ENCODE measurements at regions not wholly inside any gene's neighbourhood (a gene's known extent, or its start where the extent isn't known, plus 50 kb on each side); places are given as distances from the start of the nearest gene placed in this dataset.
"Not testable (repeated sequence)": the region's sequence is repeated elsewhere in the genome, so short reads cannot be mapped to it uniquely, and the experiment has no call there.

- ATAC-seq (ENCODE audit: low read depth): no peak
- Mint-ChIP-seq H3K27ac (no peak overlapping the region), H3K36me3 (no peaks in the 10 kb centered on the region), H3K27me3 (no peaks in the 10 kb centered on the region), H3K9me3 (no peaks in the 10 kb centered on the region), H3K4me1 (no peaks in the 10 kb centered on the region), H3K4me3 (no peak overlapping the region)
- DNase-seq (ENCODE audit: low spot score in 2 of 2): no peak
Observed at GRCh38 chr2:220814441-220814840, 757.7 kb downstream of the EPHA4 start.

- no peak overlapping the region for H3K27ac Mint-ChIP-seq
- no peak for DNase-seq (ENCODE audit: low spot score in 2 of 2)
- H3K9me3 Mint-ChIP-seq: no peaks in the 10 kb centered on the region
- no peak overlapping the region for H3K4me3 Mint-ChIP-seq
- ATAC-seq (ENCODE audit: low read depth): no peak
- no peaks in the 10 kb centered on the region for H3K36me3 Mint-ChIP-seq
- H3K4me1 Mint-ChIP-seq: no peaks in the 10 kb centered on the region
- no peaks in the 10 kb centered on the region for H3K27me3 Mint-ChIP-seq
Observed at GRCh38 chr2:220815698-220816097, 756.4 kb downstream of the EPHA4 start.

GRCh38 chr2:220821683-220822082, 750.4 kb downstream of the EPHA4 start:
- DNase-seq (ENCODE audit: low spot score in 2 of 2): no peak
- no peak overlapping the region for H3K27ac Mint-ChIP-seq
- no peak for ATAC-seq (ENCODE audit: low read depth)
- H3K4me3 Mint-ChIP-seq: no peak overlapping the region
- H3K36me3 Mint-ChIP-seq: peaks cover 2% of the 10 kb centered on the region
- H3K27me3 Mint-ChIP-seq: peaks cover 2% of the 10 kb centered on the region
- peaks cover 2% of the 10 kb centered on the region for H3K4me1 Mint-ChIP-seq
- peaks cover 7% of the 10 kb centered on the region for H3K9me3 Mint-ChIP-seq

- not testable (repeated sequence) for H3K27me3 Mint-ChIP-seq; ATAC-seq (ENCODE audit: low read depth); H3K4me1 Mint-ChIP-seq; H3K4me3 Mint-ChIP-seq; H3K27ac Mint-ChIP-seq; DNase-seq (ENCODE audit: low spot score in 2 of 2); H3K36me3 Mint-ChIP-seq; H3K9me3 Mint-ChIP-seq
Observed at GRCh38 chr2:220823590-220823989, 748.5 kb downstream of the EPHA4 start.

- no peaks in the 10 kb centered on the region for H3K27me3 Mint-ChIP-seq
- H3K4me3 Mint-ChIP-seq: no peak overlapping the region
- no peaks in the 10 kb centered on the region for H3K36me3 Mint-ChIP-seq
- H3K9me3 Mint-ChIP-seq: peaks cover 1% of the 10 kb centered on the region
- DNase-seq (ENCODE audit: low spot score in 2 of 2) (no peak), ATAC-seq (ENCODE audit: low read depth) (no peak)
- no peak overlapping the region for H3K27ac Mint-ChIP-seq
- no peaks in the 10 kb centered on the region for H3K4me1 Mint-ChIP-seq
Observed at GRCh38 chr2:220833446-220833845, 738.7 kb downstream of the EPHA4 start.

- H3K4me1 Mint-ChIP-seq: no peaks in the 10 kb centered on the region
- H3K27me3 Mint-ChIP-seq: no peaks in the 10 kb centered on the region
- DNase-seq (ENCODE audit: low spot score in 2 of 2): no peak
Observed at GRCh38 chr2:220835583-220835982, 736.5 kb downstream of the EPHA4 start.

GRCh38 chr2:220837226-220837625, 734.9 kb downstream of the EPHA4 start:
- no peaks in the 10 kb centered on the region for H3K4me1 Mint-ChIP-seq
- H3K27me3 Mint-ChIP-seq: no peaks in the 10 kb centered on the region
- no peak overlapping the region for H3K4me3 Mint-ChIP-seq
- no peak overlapping the region for H3K27ac Mint-ChIP-seq
- DNase-seq (ENCODE audit: low spot score in 2 of 2): no peak
- ATAC-seq (ENCODE audit: low read depth): no peak
- H3K36me3 Mint-ChIP-seq: no peaks in the 10 kb centered on the region
- H3K9me3 Mint-ChIP-seq: no peaks in the 10 kb centered on the region

More at GRCh38 chr2:220835583-220835982, 736.5 kb downstream of the EPHA4 start:
- Mint-ChIP-seq H3K9me3 (no peaks in the 10 kb centered on the region), H3K4me3 (no peak overlapping the region), H3K27ac (no peak overlapping the region), H3K36me3 (no peaks in the 10 kb centered on the region)
- no peak for ATAC-seq (ENCODE audit: low read depth)

GRCh38 chr2:220842901-220843665, 729.0 kb downstream of the EPHA4 start:
- Mint-ChIP-seq H3K36me3 (no peaks in the 10 kb centered on the region), H3K27me3 (no peaks in the 10 kb centered on the region), H3K4me3 (no peak overlapping the region), H3K9me3 (peaks cover 1% of the 10 kb centered on the region), H3K4me1 (no peaks in the 10 kb centered on the region), H3K27ac (no peak overlapping the region)
- no peak for DNase-seq (ENCODE audit: low spot score in 2 of 2)
- ATAC-seq (ENCODE audit: low read depth): no peak

- no peak for DNase-seq (ENCODE audit: low spot score in 2 of 2)
- Mint-ChIP-seq H3K4me3 (no peak overlapping the region), H3K4me1 (no peaks in the 10 kb centered on the region), H3K36me3 (no peaks in the 10 kb centered on the region), H3K9me3 (peaks cover 1% of the 10 kb centered on the region), H3K27me3 (no peaks in the 10 kb centered on the region), H3K27ac (no peak overlapping the region)
- no peak for ATAC-seq (ENCODE audit: low read depth)
Observed at GRCh38 chr2:220845766-220846273, 726.3 kb downstream of the EPHA4 start.

- Mint-ChIP-seq H3K27ac (no peak overlapping the region), H3K9me3 (peaks cover 1% of the 10 kb centered on the region), H3K4me1 (no peaks in the 10 kb centered on the region), H3K27me3 (no peaks in the 10 kb centered on the region), H3K36me3 (no peaks in the 10 kb centered on the region), H3K4me3 (no peak overlapping the region)
- ATAC-seq (ENCODE audit: low read depth) (no peak), DNase-seq (ENCODE audit: low spot score in 2 of 2) (no peak)
Observed at GRCh38 chr2:220847006-220847405, 725.1 kb downstream of the EPHA4 start.

GRCh38 chr2:220847589-220847988, 724.5 kb downstream of the EPHA4 start:
- Mint-ChIP-seq H3K27ac (no peak overlapping the region), H3K9me3 (peaks cover 1% of the 10 kb centered on the region), H3K4me3 (no peak overlapping the region), H3K27me3 (no peaks in the 10 kb centered on the region), H3K4me1 (no peaks in the 10 kb centered on the region), H3K36me3 (no peaks in the 10 kb centered on the region)
- no peak for DNase-seq (ENCODE audit: low spot score in 2 of 2)
- no peak for ATAC-seq (ENCODE audit: low read depth)

GRCh38 chr2:220849433-220849832, 722.7 kb downstream of the EPHA4 start:
- H3K4me1 Mint-ChIP-seq: no peaks in the 10 kb centered on the region
- peaks cover 1% of the 10 kb centered on the region for H3K9me3 Mint-ChIP-seq
- ATAC-seq (ENCODE audit: low read depth): no peak
- H3K27me3 Mint-ChIP-seq: peaks cover 2% of the 10 kb centered on the region
- no peak overlapping the region for H3K4me3 Mint-ChIP-seq
- no peak overlapping the region for H3K27ac Mint-ChIP-seq
- DNase-seq (ENCODE audit: low spot score in 2 of 2): no peak
- no peaks in the 10 kb centered on the region for H3K36me3 Mint-ChIP-seq

- Mint-ChIP-seq H3K4me1 (no peaks in the 10 kb centered on the region), H3K36me3 (no peaks in the 10 kb centered on the region), H3K27ac (no peak overlapping the region), H3K9me3 (peaks cover 1% of the 10 kb centered on the region), H3K4me3 (no peak overlapping the region), H3K27me3 (peaks cover 2% of the 10 kb centered on the region)
- ATAC-seq (ENCODE audit: low read depth): no peak
- no peak for DNase-seq (ENCODE audit: low spot score in 2 of 2)
Observed at GRCh38 chr2:220850116-220850515, 722.0 kb downstream of the EPHA4 start.

- no peak for ATAC-seq (ENCODE audit: low read depth)
- Mint-ChIP-seq H3K4me1 (no peaks in the 10 kb centered on the region), H3K27ac (no peak overlapping the region), H3K9me3 (no peaks in the 10 kb centered on the region), H3K27me3 (peaks cover 4% of the 10 kb centered on the region), H3K4me3 (no peak overlapping the region), H3K36me3 (no peaks in the 10 kb centered on the region)
- DNase-seq (ENCODE audit: low spot score in 2 of 2): no peak
Observed at GRCh38 chr2:220855296-220855695, 716.8 kb downstream of the EPHA4 start.

GRCh38 chr2:220856486-220856885, 715.6 kb downstream of the EPHA4 start:
- DNase-seq (ENCODE audit: low spot score in 2 of 2): no peak
- Mint-ChIP-seq H3K4me1 (no peaks in the 10 kb centered on the region), H3K27ac (no peak overlapping the region), H3K36me3 (no peaks in the 10 kb centered on the region), H3K9me3 (no peaks in the 10 kb centered on the region), H3K4me3 (no peak overlapping the region), H3K27me3 (peaks cover 4% of the 10 kb centered on the region)
- no peak for ATAC-seq (ENCODE audit: low read depth)

Measured in memory B cell (primary cell).